ENCODE measurements at regions not wholly inside any gene's neighbourhood (a gene's known extent, or its start where the extent isn't known, plus 50 kb on each side); places are given as distances from the start of the nearest gene placed in this dataset.

DNA sequence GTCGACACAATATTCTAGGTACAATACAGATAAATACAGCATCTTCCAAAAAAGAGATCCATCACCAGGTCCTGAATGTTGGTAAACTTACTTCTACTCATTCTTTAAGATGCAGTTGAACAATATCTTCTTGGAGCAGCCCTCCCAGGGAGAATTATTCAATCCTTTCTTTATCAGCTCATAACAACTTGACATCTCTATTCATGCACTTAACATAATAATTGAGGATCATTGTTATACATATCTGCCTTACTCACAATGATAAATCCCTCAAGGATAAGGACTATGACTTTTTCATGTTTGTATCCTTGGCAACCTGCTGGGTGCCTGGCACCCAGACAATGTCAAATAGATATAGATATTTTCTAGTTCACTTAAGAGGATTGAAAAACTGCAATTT is 219.5 kb downstream of the POU4F1 start:
- TF ChIP-seq, protein P1, sequence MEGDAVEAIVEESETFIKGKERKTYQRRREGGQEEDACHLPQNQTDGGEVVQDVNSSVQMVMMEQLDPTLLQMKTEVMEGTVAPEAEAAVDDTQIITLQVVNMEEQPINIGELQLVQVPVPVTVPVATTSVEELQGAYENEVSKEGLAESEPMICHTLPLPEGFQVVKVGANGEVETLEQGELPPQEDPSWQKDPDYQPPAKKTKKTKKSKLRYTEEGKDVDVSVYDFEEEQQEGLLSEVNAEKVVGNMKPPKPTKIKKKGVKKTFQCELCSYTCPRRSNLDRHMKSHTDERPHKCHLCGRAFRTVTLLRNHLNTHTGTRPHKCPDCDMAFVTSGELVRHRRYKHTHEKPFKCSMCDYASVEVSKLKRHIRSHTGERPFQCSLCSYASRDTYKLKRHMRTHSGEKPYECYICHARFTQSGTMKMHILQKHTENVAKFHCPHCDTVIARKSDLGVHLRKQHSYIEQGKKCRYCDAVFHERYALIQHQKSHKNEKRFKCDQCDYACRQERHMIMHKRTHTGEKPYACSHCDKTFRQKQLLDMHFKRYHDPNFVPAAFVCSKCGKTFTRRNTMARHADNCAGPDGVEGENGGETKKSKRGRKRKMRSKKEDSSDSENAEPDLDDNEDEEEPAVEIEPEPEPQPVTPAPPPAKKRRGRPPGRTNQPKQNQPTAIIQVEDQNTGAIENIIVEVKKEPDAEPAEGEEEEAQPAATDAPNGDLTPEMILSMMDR (IDR thresholded peaks at IDR 0.05) = no peak
- Mint-ChIP-seq H3K9me3 (ENCODE audit: unreplicated experiment) (peaks cover 3% of the 10 kb centered on the region), H3K36me3 (ENCODE audit: unreplicated experiment) (no peaks in the 10 kb centered on the region), H3K4me3 (ENCODE audit: unreplicated experiment) (no peak overlapping the region), H3K4me1 (ENCODE audit: unreplicated experiment) (no peaks in the 10 kb centered on the region), H3K27ac (ENCODE audit: unreplicated experiment) (no peak overlapping the region), H3K27me3 (ENCODE audit: unreplicated experiment) (no peaks in the 10 kb centered on the region)
- DNase-seq (ENCODE audit: extremely low spot score, unreplicated experiment) = no peak

DNA sequence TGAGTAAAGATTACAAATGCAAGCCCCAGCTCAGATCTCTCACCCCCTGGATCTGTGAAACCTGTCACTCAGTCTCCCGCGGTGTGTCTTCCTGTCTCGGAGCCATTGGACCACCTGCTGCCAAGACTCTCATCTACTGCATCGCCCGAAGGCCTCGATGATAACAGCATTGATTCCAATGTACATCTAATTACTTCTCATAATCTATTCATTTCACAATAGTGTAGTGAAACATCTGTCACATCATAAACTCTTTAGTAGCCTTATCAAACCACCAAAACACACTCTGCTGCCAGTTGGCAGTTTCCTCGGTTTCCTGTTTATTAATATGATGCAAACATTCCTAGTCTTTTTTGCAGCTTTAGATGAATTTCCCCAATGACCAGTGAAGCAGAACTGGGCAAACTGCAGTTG is 220.3 kb downstream of the POU4F1 start:
- TF ChIP-seq, protein P1 (IDR thresholded peaks at IDR 0.05) = no peak
- Mint-ChIP-seq H3K27ac (ENCODE audit: unreplicated experiment) (no peak overlapping the region), H3K36me3 (ENCODE audit: unreplicated experiment) (no peaks in the 10 kb centered on the region), H3K4me3 (ENCODE audit: unreplicated experiment) (no peak overlapping the region), H3K4me1 (ENCODE audit: unreplicated experiment) (no peaks in the 10 kb centered on the region), H3K27me3 (ENCODE audit: unreplicated experiment) (no peaks in the 10 kb centered on the region), H3K9me3 (ENCODE audit: unreplicated experiment) (peaks cover 3% of the 10 kb centered on the region)
- DNase-seq (ENCODE audit: extremely low spot score, unreplicated experiment) = no peak

DNA sequence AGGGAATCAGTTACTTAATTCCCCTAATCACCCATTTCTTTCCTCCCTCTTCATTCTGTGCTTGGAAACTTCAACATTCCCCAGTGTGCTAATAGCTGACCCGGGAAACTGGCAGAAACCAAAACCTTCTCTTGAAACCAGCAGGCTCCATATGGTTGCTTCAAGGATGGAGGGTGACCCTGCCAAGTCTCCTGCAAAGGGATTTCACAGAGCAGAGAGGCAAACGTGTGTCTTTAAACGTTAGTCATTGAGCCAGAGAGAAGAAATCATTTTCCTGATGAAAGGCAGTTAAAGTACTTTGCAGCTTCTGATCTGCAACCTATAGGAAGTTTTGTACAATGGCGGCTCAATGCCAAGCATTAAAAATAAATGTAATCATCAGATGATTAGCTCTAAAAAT is 220.9 kb downstream of the POU4F1 start:
- no peak overlapping the region for H3K27ac Mint-ChIP-seq (ENCODE audit: unreplicated experiment)
- TF ChIP-seq, protein P1 (IDR thresholded peaks at IDR 0.05) = no peak

DNA sequence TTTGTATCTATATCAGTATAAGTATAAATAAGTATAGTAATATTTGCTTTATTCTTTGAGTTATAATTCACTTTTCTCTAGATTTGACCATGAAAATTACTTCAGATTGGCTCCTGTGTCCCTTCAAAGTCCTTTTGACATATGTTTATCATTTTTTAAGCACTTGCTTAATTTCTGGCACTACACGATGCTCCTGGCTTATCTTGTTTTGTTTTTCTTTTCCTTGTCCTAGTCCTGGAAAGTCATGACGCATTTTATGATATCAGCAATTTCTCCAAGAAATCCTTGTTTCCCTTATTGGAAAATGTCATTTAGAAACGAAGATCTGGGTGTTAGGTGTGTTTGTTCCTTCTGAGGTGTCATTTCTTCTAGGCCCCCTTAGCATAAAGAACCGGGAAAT is 226.5 kb downstream of the POU4F1 start:
- TF ChIP-seq, protein P1 (IDR thresholded peaks at IDR 0.05) = no peak
- no peak overlapping the region for H3K27ac Mint-ChIP-seq (ENCODE audit: unreplicated experiment)
- peaks cover 3% of the 10 kb centered on the region for H3K9me3 Mint-ChIP-seq (ENCODE audit: unreplicated experiment)
- H3K36me3 Mint-ChIP-seq (ENCODE audit: unreplicated experiment) = no peaks in the 10 kb centered on the region
- H3K4me3 Mint-ChIP-seq (ENCODE audit: unreplicated experiment) = no peak overlapping the region
- DNase-seq (ENCODE audit: extremely low spot score, unreplicated experiment) = no peak
- H3K4me1 Mint-ChIP-seq (ENCODE audit: unreplicated experiment) = no peaks in the 10 kb centered on the region
- no peaks in the 10 kb centered on the region for H3K27me3 Mint-ChIP-seq (ENCODE audit: unreplicated experiment)

More for the DNA sequence above, 220.9 kb downstream of the POU4F1 start:
- H3K9me3 Mint-ChIP-seq (ENCODE audit: unreplicated experiment) = peaks cover 3% of the 10 kb centered on the region
- no peak overlapping the region for H3K4me3 Mint-ChIP-seq (ENCODE audit: unreplicated experiment)
- no peak for DNase-seq (ENCODE audit: extremely low spot score, unreplicated experiment)
- no peaks in the 10 kb centered on the region for H3K27me3 Mint-ChIP-seq (ENCODE audit: unreplicated experiment)
- no peaks in the 10 kb centered on the region for H3K36me3 Mint-ChIP-seq (ENCODE audit: unreplicated experiment)
- no peaks in the 10 kb centered on the region for H3K4me1 Mint-ChIP-seq (ENCODE audit: unreplicated experiment)

DNA sequence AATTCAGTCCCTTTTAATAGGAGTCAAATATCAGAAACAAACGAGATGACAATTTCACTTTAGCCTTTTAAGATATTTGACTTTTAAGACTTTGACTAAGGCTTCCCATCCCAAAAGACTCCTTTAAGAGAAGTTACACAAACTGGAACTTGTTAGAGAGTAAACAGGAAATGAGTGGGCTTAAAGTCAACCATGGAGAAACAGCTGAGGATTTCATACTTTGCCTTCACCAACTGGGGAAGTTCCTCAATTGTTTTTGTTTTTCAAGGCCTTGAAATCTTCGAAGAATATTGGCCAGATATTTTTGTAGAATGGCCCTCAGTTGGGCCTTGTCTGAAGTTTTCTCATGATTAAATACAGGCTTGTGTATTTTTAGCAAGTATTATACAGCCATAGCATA is 227.3 kb downstream of the POU4F1 start:
- Mint-ChIP-seq H3K4me1 (ENCODE audit: unreplicated experiment) (no peaks in the 10 kb centered on the region), H3K27me3 (ENCODE audit: unreplicated experiment) (no peaks in the 10 kb centered on the region), H3K27ac (ENCODE audit: unreplicated experiment) (no peak overlapping the region), H3K4me3 (ENCODE audit: unreplicated experiment) (no peak overlapping the region), H3K36me3 (ENCODE audit: unreplicated experiment) (no peaks in the 10 kb centered on the region), H3K9me3 (ENCODE audit: unreplicated experiment) (peaks cover 3% of the 10 kb centered on the region)
- TF ChIP-seq, protein P1 (IDR thresholded peaks at IDR 0.05) = no peak
- no peak for DNase-seq (ENCODE audit: extremely low spot score, unreplicated experiment)
